ENCODE measurements at regions not wholly inside any gene's neighbourhood (a gene's known extent, or its start where the extent isn't known, plus 50 kb on each side); places are given as distances from the start of the nearest gene placed in this dataset.

DNA sequence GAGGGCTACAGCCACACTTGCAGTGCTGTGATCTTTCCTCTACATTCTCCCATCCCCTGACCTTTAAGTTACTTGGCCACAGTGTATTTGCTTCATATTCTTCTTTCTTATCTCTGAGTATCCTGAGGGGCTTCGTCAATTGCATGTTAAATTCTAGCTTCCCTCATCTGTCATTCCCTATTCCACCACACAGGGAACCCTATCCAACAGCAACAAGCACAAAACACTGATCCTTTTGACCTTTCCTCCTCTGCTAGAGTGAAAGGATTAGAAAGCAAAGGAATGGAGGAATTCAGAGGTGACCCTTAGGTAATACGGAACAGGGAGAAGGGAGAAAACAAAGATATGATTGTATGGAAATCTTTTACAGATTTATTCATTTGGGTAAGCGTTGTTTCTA is 1061.7 kb upstream of the TENM4 start:
- Histone ChIP-seq H2BK12ac (ENCODE audit: low read length in 2 of 2) (no peak overlapping the region), H3K4ac (ENCODE audit: low read depth in 1 of 2, low read length in 2 of 2) (no peak overlapping the region), H3K9me3 (ENCODE audit: control insufficient read depth, low read length) (peaks cover 5% of the 10 kb centered on the region), H2AK5ac (ENCODE audit: low read length, severe bottlenecking) (no peak overlapping the region), H3K27ac (ENCODE audit: low read length, poor library complexity, severe bottlenecking) (no peak overlapping the region), H3K4me2 (ENCODE audit: low read length, poor library complexity, severe bottlenecking) (no peak overlapping the region), H4K91ac (ENCODE audit: low read length) (no peak overlapping the region), H2AFZ (ENCODE audit: low read depth, low read length) (no peak overlapping the region), H3K4me3 (ENCODE audit: insufficient read depth in 1 of 2, low read depth in 1 of 2, low read length in 2 of 2) (no peak overlapping the region), H3K79me1 (replicated peaks; ENCODE audit: low read length, poor library complexity, severe bottlenecking) (no peaks in the 10 kb centered on the region), H2BK120ac (ENCODE audit: low read depth, low read length) (no peak overlapping the region), H3K23ac (ENCODE audit: low read length in 2 of 2) (no peak overlapping the region), H3K9ac (ENCODE audit: low read length) (no peak overlapping the region), H3K27me3 (ENCODE audit: control insufficient read depth in 1 of 2, insufficient read depth in 1 of 2, low read length in 2 of 2) (no peaks in the 10 kb centered on the region), H3K14ac (ENCODE audit: low read length in 2 of 2) (no peak overlapping the region), H2BK15ac (ENCODE audit: low read depth, poor library complexity, severe bottlenecking) (no peak overlapping the region), H4K8ac (ENCODE audit: low read length) (no peak overlapping the region), H3K4me1 (ENCODE audit: control insufficient read depth, insufficient read depth, low read depth, low read length) (no peaks in the 10 kb centered on the region), H3K36me3 (ENCODE audit: control insufficient read depth in 1 of 2, insufficient read depth in 2 of 2, low read depth in 1 of 2, low read length in 2 of 2) (no peaks in the 10 kb centered on the region), H2BK5ac (ENCODE audit: low read depth, low read length, poor library complexity, severe bottlenecking) (no peak overlapping the region), H3K18ac (ENCODE audit: low read depth in 1 of 2, low read length in 2 of 2) (no peak overlapping the region)
- 73% methylated on average over 3 of the region's 3 CpGs for WGBS
- no peak for DNase-seq

DNA sequence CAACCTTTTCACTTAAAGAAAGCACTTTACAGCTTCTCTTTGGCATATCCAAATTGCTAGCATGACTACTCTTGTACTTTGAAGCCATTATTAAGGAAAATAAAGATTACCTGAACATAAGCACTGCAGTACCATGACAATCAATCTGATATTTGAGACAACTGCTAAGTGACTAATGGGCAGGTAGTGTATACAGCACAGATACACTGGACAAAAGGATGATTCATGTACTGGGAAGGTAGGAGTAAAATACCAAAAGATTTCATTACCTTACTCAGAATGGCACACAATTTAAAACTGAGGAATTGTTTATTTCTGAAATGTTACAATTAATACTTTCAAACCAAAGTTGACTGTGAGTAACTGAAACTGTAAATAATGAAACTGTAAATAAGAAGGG is 1054.3 kb upstream of the TENM4 start:
- no peak overlapping the region for H2BK12ac ChIP-seq (ENCODE audit: low read length in 2 of 2)
- no peak overlapping the region for H3K4me2 ChIP-seq (ENCODE audit: low read length, poor library complexity, severe bottlenecking)
- H3K4ac ChIP-seq (ENCODE audit: low read depth in 1 of 2, low read length in 2 of 2): no peak overlapping the region
- no peaks in the 10 kb centered on the region for H3K27me3 ChIP-seq (ENCODE audit: control insufficient read depth in 1 of 2, insufficient read depth in 1 of 2, low read length in 2 of 2)
- H3K14ac ChIP-seq (ENCODE audit: low read length in 2 of 2): no peak overlapping the region
- no peak overlapping the region for H3K4me3 ChIP-seq (ENCODE audit: insufficient read depth in 1 of 2, low read depth in 1 of 2, low read length in 2 of 2)
- no peak overlapping the region for H2AK5ac ChIP-seq (ENCODE audit: low read length, severe bottlenecking)
- no peaks in the 10 kb centered on the region for H3K4me1 ChIP-seq (ENCODE audit: control insufficient read depth, insufficient read depth, low read depth, low read length)
- H2BK120ac ChIP-seq (ENCODE audit: low read depth, low read length): no peak overlapping the region
- no peak overlapping the region for H3K27ac ChIP-seq (ENCODE audit: low read length, poor library complexity, severe bottlenecking)
- H2BK15ac ChIP-seq (ENCODE audit: low read depth, poor library complexity, severe bottlenecking): no peak overlapping the region
- no peak overlapping the region for H4K91ac ChIP-seq (ENCODE audit: low read length)
- H3K9ac ChIP-seq (ENCODE audit: low read length): no peak overlapping the region
- H2BK5ac ChIP-seq (ENCODE audit: low read depth, low read length, poor library complexity, severe bottlenecking): no peak overlapping the region
- no peak for DNase-seq
- H2AFZ ChIP-seq (ENCODE audit: low read depth, low read length): no peak overlapping the region
- H3K36me3 ChIP-seq (ENCODE audit: control insufficient read depth in 1 of 2, insufficient read depth in 2 of 2, low read depth in 1 of 2, low read length in 2 of 2): no peaks in the 10 kb centered on the region
- H3K23ac ChIP-seq (ENCODE audit: low read length in 2 of 2): no peak overlapping the region
- H3K9me3 ChIP-seq (ENCODE audit: control insufficient read depth, low read length): peaks cover 36% of the 10 kb centered on the region
- H4K8ac ChIP-seq (ENCODE audit: low read length): no peak overlapping the region
- no peak overlapping the region for H3K18ac ChIP-seq (ENCODE audit: low read depth in 1 of 2, low read length in 2 of 2)
- no peaks in the 10 kb centered on the region for H3K79me1 ChIP-seq (replicated peaks; ENCODE audit: low read length, poor library complexity, severe bottlenecking)

DNA sequence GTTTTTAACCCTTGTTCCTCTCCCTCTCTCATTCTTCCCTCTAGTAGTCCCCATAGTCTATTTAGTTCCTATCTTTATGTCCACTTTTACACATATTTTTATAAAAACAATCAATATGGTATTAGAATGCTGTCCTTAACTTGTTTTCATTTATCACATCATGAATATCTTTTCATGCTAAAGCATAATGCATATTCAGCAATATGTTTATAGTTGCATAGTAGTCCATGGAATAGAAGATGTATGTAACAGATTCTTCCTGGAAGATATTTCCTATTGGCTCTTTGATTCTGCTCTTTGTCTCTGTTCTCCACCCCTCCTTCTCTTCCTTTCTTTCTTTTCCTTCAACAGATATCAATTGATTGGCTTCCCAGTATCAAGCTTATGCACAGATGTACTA is 1047.1 kb upstream of the TENM4 start:
- no peak overlapping the region for H4K91ac ChIP-seq (ENCODE audit: low read length)
- H3K14ac ChIP-seq (ENCODE audit: low read length in 2 of 2): no peak overlapping the region
- no peaks in the 10 kb centered on the region for H3K36me3 ChIP-seq (ENCODE audit: control insufficient read depth in 1 of 2, insufficient read depth in 2 of 2, low read depth in 1 of 2, low read length in 2 of 2)
- no peak overlapping the region for H3K23ac ChIP-seq (ENCODE audit: low read length in 2 of 2)
- peaks cover 8% of the 10 kb centered on the region for H3K9me3 ChIP-seq (ENCODE audit: control insufficient read depth, low read length)
- no peak overlapping the region for H3K4me2 ChIP-seq (ENCODE audit: low read length, poor library complexity, severe bottlenecking)
- H3K9ac ChIP-seq (ENCODE audit: low read length): no peak overlapping the region
- no peak overlapping the region for H2BK5ac ChIP-seq (ENCODE audit: low read depth, low read length, poor library complexity, severe bottlenecking)
- H3K18ac ChIP-seq (ENCODE audit: low read depth in 1 of 2, low read length in 2 of 2): no peak overlapping the region
- H3K4ac ChIP-seq (ENCODE audit: low read depth in 1 of 2, low read length in 2 of 2): no peak overlapping the region
- DNase-seq: no peak
- no peaks in the 10 kb centered on the region for H3K79me1 ChIP-seq (replicated peaks; ENCODE audit: low read length, poor library complexity, severe bottlenecking)
- no peaks in the 10 kb centered on the region for H3K4me1 ChIP-seq (ENCODE audit: control insufficient read depth, insufficient read depth, low read depth, low read length)
- H2AFZ ChIP-seq (ENCODE audit: low read depth, low read length): no peak overlapping the region
- no peak overlapping the region for H2BK120ac ChIP-seq (ENCODE audit: low read depth, low read length)
- no peak overlapping the region for H3K4me3 ChIP-seq (ENCODE audit: insufficient read depth in 1 of 2, low read depth in 1 of 2, low read length in 2 of 2)
- no peak overlapping the region for H3K27ac ChIP-seq (ENCODE audit: low read length, poor library complexity, severe bottlenecking)
- no peak overlapping the region for H2AK5ac ChIP-seq (ENCODE audit: low read length, severe bottlenecking)
- no peak overlapping the region for H4K8ac ChIP-seq (ENCODE audit: low read length)
- H2BK12ac ChIP-seq (ENCODE audit: low read length in 2 of 2): no peak overlapping the region
- no peaks in the 10 kb centered on the region for H3K27me3 ChIP-seq (ENCODE audit: control insufficient read depth in 1 of 2, insufficient read depth in 1 of 2, low read length in 2 of 2)
- no peak overlapping the region for H2BK15ac ChIP-seq (ENCODE audit: low read depth, poor library complexity, severe bottlenecking)

DNA sequence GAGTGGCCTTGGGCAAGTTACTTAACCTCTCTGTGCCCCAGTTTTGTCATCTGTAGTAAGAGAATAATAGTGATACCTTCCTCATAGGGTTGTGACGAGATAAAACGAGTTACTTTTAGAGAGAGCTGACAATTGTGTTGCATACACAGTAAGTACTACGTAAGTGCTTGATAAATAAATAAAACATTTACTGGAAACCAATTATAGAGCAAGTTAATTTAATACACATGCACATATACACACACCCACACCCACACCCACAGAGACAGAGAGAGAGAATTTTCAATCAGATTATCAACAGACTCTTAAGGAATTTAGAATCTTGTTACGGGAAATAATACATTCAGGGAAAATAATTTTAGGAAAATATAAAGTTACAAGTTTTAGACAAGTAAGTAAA is 1045.8 kb upstream of the TENM4 start:
- H3K9me3 ChIP-seq (ENCODE audit: control insufficient read depth, low read length): peaks cover 4% of the 10 kb centered on the region
- no peaks in the 10 kb centered on the region for H3K4me1 ChIP-seq (ENCODE audit: control insufficient read depth, insufficient read depth, low read depth, low read length)
- no peak overlapping the region for H2AK5ac ChIP-seq (ENCODE audit: low read length, severe bottlenecking)
- no peak overlapping the region for H2BK120ac ChIP-seq (ENCODE audit: low read depth, low read length)
- H3K18ac ChIP-seq (ENCODE audit: low read depth in 1 of 2, low read length in 2 of 2): no peak overlapping the region
- H3K27ac ChIP-seq (ENCODE audit: low read length, poor library complexity, severe bottlenecking): no peak overlapping the region
- no peaks in the 10 kb centered on the region for H3K36me3 ChIP-seq (ENCODE audit: control insufficient read depth in 1 of 2, insufficient read depth in 2 of 2, low read depth in 1 of 2, low read length in 2 of 2)
- no peak overlapping the region for H3K4ac ChIP-seq (ENCODE audit: low read depth in 1 of 2, low read length in 2 of 2)
- H3K4me3 ChIP-seq (ENCODE audit: insufficient read depth in 1 of 2, low read depth in 1 of 2, low read length in 2 of 2): no peak overlapping the region
- H3K27me3 ChIP-seq (ENCODE audit: control insufficient read depth in 1 of 2, insufficient read depth in 1 of 2, low read length in 2 of 2): no peaks in the 10 kb centered on the region
- no peak overlapping the region for H4K91ac ChIP-seq (ENCODE audit: low read length)
- no CpG with 5 or more reads among the region's 4 CpGs for WGBS
- H2BK12ac ChIP-seq (ENCODE audit: low read length in 2 of 2): no peak overlapping the region
- no peak overlapping the region for H2AFZ ChIP-seq (ENCODE audit: low read depth, low read length)
- H3K23ac ChIP-seq (ENCODE audit: low read length in 2 of 2): no peak overlapping the region
- H3K4me2 ChIP-seq (ENCODE audit: low read length, poor library complexity, severe bottlenecking): no peak overlapping the region
- H4K8ac ChIP-seq (ENCODE audit: low read length): no peak overlapping the region
- no peak for DNase-seq
- no peak overlapping the region for H2BK5ac ChIP-seq (ENCODE audit: low read depth, low read length, poor library complexity, severe bottlenecking)
- H2BK15ac ChIP-seq (ENCODE audit: low read depth, poor library complexity, severe bottlenecking): no peak overlapping the region
- no peak overlapping the region for H3K14ac ChIP-seq (ENCODE audit: low read length in 2 of 2)
- H3K9ac ChIP-seq (ENCODE audit: low read length): no peak overlapping the region
- no peaks in the 10 kb centered on the region for H3K79me1 ChIP-seq (replicated peaks; ENCODE audit: low read length, poor library complexity, severe bottlenecking)
